Stimulated activated CD4-positive, alpha-beta T cell treated with anti-CD3 and anti-CD28 coated beads, Interleukin-1b, Interleukin-23, amount 100 ng/mL, for 48 hours (primary cell): ENCODE measurements at regions not wholly inside any gene's neighbourhood (a gene's known extent, or its start where the extent isn't known, plus 50 kb on each side); places are given as distances from the start of the nearest gene placed in this dataset.

Experiments used
- DNase-seq: peaks from one replicate; pipeline ENCODE4 v3.0.0-alpha.2; 2020

DNA sequence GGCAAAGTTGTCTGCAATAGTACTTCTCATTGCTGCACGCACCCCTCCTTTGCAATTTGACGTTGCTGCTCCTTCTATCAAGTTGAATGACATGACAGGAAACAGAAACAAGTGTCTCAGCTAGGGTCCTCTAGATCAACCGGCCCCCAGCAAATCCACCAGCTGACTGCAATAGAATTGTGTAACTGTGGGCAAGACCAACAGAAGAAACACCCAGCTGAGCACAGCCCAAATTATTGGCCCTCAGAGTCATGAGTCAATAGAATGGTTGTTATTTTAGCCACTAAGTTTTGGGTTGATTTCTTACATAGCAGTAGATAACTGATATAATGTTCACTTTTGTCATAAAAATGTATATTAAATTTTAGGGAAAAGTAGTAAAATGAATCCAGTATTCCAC is 202.7 kb downstream of the MAFB start:
- DNase-seq: no peak

DNA sequence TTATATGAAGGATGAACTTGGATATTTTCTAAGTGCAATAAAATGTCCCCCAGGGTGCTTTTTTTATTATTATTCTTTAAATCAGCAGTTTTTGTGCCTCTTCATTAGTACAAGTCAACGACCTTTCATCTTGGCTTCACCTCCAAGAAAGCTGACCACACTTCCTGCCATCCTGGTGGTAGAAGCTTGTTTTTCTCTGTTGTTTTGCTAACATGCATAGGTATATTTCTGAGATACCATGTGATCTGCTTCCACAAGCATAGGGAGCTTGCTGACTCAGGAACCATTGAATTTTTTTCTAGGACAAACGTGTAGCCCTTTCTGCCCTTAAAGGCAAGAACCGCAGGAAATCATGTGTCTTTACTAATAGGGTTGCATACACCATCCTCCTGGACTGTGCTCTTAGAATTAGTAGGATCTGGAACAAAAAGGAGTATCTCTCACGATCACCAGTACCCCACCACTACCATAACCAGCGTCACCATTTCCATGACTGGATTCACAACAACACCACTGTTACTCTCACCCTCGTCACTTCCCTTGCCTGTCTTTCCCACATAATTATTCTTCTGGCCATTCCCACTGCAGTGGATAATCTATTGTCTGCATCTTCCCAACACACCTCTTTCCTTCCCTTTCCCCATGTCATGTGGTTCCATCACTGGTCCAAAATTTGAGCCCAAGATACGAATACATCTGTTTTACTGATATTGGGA is 207.1 kb downstream of the MAFB start:
- DNase-seq: no peak

GRCh38 chr20:40481337-40481736 is 207.7 kb downstream of the MAFB start:
- no peak for DNase-seq

- DNase-seq: no peak
These were observed 211.2 kb downstream of the MAFB start for GRCh38 chr20:40477805-40478204.

DNA sequence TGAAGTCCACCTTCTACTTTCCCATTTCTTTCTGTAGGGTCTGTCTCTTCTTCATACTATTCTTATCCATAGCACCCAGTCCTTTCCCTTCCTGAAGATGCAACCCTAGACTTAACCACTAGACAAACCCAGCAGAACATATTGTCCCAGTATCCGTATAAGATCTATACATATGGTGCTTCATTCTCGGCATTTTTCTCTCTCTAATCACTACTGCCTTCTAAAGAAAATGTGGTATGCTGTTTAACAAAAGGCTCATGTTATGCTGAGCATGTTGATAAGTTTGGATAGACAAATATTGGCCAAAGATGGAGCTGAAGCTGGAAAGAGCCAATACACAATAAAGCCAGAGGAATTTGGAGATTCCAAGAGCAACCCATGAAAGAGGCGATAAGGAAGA is 212.6 kb downstream of the MAFB start:
- no peak for DNase-seq

DNA sequence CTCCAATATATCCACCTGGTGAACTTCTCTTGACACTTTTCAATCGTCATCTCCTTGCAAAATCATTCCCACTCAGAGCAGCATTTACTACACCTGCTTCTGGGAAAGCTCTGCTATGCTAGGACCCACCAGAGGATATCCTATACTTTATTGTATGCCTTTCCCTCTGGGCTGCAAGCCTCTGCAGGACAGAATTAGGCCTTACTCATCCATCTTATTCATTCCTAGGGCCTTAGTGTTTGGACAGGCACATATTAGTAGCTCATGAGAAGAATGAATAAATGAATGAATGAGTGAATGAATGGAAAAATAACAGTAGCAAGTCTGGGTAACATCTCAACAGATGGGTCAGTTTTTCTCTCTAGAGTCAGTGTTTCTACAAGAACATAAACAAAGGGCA is 216.1 kb downstream of the MAFB start:
- DNase-seq: no peak

DNA sequence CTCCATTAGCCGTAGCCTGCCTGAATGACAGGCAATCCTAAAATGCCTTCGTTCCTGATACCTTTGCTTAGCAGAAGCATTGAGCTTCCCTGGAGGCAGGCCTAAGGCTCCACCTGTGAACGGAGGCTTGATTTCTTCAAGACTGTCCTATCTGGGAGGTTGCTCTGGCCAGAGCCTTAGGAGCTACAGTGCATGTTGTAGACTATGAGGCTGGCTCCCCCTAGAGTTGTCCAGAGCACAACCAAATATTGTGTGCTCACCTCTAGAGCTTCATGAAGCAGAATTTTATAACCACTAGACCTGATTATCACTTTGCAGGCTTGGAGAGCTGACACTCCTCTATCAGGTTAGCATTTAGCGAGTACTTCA is 217.8 kb downstream of the MAFB start:
- DNase-seq: no peak

GRCh38 chr20:40470445-40471260 is 218.4 kb downstream of the MAFB start:
- no peak for DNase-seq

DNA sequence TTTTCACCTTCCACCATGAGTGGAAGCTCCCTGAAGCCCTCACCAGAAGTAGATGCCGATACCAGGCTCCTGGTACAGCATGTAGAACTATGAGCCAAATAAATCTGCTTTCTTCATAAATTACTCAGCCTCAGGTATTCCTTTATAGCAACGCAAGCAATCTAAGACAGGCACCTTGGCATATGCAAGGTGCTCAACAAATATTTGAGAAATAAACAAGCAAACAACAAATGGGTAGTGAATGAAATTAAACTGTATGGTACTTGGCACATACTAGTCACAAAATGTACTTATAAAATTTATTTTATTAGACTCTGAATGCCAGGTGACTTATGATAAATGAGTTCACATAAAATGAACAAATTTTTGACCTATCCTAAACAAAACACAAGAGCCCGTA is 220.3 kb downstream of the MAFB start:
- DNase-seq: no peak

GRCh38 chr20:40467703-40468411 is 221.2 kb downstream of the MAFB start:
- DNase-seq: no peak

DNA sequence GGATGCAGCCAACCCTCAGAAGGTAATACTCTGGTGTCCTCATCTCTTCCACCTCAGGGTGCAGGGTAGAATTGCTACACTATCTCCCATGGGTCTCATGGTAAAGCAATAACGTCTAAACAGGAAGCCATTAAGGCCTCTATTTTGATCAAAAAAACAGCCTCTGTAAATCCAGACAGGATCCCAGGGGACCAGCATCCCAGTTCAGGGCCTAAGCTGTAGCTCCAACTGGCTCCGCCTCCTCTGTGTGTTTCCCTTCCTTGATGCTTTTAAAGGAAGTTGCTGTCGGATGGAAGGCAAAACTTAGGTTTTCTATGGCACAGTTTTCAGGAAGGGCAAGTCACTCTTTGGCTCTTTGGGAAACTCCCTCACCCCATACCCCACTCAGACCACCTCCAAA is 222.0 kb downstream of the MAFB start:
- no peak for DNase-seq

DNA sequence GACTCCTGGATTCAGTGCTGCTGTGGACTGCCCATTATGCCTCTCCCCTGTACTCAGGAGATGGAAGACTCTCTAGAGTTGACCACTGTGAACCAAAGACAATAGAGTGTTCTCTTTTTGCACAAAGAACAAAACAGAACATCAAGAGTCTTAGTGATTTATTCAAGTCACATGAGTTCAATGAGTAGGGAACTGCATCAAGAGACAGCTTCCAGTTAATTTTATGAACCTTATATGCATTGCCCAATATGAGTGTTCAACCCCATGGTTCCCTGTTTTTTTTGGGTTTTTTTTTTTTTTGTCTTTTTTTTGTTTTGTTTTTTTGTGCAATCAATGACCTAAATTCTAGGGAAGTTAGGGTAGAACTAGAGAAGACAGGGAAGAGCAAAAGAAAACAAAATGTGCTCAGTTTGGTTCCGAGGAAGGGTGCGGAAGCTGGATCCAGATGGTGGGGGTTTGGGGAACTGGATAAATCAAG is 224.3 kb downstream of the MAFB start:
- DNase-seq: no peak

- DNase-seq: no peak
These were observed 225.9 kb downstream of the MAFB start for GRCh38 chr20:40463171-40463570.

DNA sequence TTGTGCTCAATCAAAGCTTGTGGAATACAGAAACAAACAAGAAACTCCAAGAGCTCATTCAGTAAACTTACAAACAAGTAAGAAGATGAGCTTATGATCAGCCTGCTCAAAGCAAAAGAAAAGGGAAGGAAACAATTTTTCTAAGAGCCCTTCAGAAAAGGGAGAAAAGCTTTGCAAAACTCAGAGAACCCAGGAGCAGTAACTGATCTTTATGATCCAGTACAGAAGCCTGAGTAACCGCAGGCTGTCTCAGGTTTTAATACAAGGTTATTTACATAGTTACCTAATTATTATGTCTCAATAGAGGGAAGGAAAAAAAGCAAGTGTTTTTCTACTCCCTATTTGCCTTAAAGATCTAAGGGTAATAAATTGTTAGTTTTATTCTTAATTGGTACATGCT is 226.5 kb downstream of the MAFB start:
- no peak for DNase-seq

DNA sequence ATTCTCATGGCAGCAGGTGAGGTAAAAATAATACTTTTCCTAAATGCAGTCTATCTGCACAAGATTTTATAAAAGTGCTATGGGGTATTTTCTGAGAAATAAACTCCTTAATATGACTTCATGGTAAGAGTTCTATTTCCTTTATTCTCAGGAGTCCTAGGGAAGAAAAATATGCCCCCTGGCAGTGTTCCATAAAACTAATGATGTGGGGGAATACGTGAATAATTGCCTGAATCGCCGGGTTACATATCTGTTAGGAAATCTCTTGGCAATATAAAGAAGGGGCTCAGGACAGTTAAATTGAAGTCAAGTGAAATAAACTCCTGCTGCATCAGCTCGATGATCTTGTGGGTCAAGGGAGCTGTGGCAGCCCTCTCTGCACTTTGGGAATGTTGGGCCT is 229.7 kb downstream of the MAFB start:
- no peak for DNase-seq

DNA sequence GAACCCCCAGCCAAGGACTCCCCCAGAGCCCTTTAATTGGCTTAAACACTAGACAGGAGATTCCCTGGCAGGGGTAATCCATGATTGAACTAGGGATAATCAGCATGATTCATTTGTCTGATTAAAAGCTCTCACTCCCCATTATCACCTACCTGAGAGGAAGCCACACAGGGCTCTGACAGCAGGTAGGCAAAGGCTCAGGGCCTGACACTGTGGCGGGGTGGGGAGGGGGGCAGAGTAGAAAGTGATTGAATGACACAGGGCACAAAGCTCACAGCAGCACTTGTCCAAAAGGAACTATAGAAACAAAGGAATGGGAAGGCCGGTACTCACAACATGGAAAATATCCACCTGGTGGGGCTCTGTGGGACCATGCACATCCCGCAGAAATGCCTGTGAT is 231.6 kb downstream of the MAFB start:
- DNase-seq: no peak

GRCh38 chr20:40452758-40453157 is 236.3 kb downstream of the MAFB start:
- no peak for DNase-seq

GRCh38 chr20:40451552-40451951 is 237.5 kb downstream of the MAFB start:
- DNase-seq: no peak

DNA sequence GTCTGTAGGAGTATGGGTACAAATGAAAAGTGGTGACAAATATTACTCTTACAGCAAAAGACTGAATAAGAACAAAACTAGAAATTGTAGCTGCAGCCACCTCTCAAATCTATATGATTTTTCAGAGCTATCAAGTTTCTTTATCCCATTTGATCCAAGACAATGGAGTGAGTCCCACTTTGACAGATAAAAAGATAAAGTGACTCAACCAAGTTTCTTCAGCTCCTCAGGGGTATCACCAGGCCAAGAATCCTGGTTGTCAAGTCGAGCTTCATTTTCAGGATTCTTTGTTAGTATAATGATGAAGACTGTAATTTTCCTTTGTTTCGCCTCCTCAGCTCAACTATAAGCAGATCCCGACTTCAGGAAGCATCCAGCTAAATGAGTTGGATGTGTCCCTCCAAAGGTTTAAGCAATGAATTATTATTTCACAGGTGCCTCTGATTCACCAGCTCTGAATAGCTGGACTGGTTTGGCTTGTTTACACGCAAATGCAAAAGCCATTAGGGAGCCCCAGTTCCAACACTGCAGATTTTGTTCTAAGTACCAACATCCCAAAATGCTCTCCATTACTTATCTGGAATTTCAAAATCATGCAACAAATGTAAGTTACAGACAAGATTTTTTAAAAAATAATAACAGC is 238.9 kb downstream of the MAFB start:
- DNase-seq: no peak

DNA sequence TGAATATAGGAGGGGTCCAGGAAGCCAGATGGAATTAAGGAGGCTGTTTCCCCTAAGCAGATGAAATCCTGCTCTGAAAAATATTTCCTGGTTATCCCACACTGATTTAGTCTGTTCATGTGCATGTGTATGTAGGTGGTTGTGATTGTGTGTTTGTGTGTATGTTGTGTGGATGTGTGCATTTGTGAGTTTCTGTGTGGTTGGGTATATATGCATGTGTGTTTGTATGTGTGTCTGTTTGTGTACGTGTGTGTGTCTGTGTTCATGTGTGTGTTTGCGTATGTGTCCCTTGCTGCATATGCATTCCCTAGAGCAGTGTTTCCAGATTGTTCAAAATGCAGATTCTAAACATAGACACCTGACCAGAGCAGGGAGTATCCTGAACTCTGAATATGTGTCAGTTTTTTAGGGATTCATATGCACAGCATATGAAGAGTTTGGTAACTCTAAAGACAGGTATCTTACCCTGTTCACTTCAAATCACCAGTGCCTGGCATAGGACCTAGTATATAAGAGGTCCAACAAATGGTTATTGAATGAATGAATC is 239.8 kb downstream of the MAFB start:
- no peak for DNase-seq

- no peak for DNase-seq
These were observed 242.1 kb downstream of the MAFB start for GRCh38 chr20:40446888-40447287.

DNA sequence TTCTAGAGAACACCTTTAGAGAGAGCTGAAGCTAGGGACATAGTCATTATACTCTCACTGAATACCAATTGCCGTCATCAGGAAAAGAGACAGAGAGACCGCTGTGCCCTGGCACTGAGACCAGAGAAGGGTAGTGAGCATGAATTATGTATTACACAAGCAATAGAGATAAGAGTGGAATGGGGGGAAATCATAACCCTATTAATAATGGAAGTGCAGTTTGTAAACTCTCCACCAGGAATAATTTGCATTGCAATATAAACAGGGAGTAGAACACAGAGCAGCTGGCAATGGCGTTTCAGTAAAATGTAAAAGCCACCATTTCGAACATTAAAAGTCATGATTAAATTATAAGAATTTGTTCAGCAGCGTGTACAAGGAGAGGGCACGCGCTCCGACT is 244.5 kb downstream of the MAFB start:
- DNase-seq: no peak

DNA sequence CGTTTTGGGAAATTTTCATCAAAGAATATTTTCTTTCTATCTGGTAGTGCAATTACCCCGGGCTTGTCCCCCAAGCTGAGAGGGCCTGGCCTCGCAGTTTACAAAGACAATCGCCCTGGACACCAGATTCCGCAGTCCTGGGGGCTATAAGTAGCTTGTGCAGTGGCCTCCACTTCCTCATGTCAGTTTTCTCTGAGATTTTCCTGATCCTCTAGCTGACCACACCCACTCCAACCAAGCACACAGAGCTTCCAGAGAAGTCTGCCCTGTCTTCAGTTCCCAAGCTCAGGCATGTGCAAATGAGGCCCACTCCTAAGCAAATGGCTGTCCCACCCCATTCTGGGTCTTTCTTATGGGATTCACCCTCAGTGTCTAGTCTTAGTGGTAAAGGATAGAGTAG is 245.3 kb downstream of the MAFB start:
- DNase-seq: no peak
